Activated T-helper 9 cell treated with anti-CD3 and anti-CD28 coated beads, Interleukin-2, amount 50 U/mL, for 16 hours (primary cell): ENCODE measurements at regions not wholly inside any gene's neighbourhood (a gene's known extent, or its start where the extent isn't known, plus 50 kb on each side); places are given as distances from the start of the nearest gene placed in this dataset.
"Not testable (repeated sequence)": the region's sequence is repeated elsewhere in the genome, so short reads cannot be mapped to it uniquely, and the experiment has no call there.

Experiments
- DNase-seq: peaks from one replicate; pipeline ENCODE4 v3.0.0-alpha.2; 2020; ENCODE audit warnings: low read depth

- no peak for DNase-seq
Measured at GRCh38 chr6:155587817-155588216, 132.2 kb upstream of the NOX3 start.

GRCh38 chr6:155586090-155586489 lies 130.5 kb upstream of the NOX3 start:
- no peak for DNase-seq

- no peak for DNase-seq
Measured at GRCh38 chr6:155584006-155584405, 128.4 kb upstream of the NOX3 start.

DNA sequence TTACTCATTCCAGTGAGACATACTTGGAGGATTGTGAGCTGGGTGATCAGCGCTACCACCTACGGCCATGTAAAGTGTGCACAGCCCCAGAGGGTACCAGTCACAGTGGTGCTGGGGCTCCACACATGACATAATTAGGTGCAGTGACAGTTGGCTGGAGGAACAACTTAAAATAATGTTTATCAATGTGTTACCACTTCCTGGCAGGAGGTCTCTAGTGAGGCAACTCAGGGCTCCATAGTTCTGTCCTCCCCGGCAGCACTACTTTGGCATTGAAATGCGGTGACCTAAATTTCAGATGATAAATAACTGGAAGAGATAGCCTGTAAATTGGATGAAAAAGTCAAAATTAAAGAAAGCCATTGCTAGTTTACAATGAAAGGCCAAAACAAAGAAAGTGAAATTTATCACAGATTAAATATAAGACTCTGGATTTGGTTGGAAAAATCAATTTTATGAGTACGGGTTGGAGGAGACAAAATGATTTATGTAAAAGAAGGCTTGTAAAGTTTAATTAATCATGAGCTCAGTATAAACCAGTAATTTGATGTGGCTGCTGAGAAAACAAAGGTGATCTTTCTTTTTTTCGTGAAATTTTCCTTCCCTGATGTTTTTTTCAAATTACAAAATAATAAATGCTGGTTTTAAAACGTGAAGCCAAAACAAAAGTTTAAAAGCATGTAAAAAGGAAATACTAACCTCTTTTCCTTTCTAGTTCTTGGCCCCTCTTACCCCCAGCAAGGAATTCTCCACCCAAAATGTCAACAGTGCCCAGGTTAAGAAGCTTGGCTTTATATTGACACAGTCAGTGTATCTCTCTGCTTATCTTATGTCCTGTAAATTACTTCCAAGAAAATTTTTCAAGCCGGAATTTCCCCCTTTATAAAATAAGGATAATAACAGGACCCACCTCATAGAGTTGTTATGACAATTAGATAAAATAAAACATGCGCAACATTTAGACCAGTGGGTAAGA lies 126.7 kb upstream of the NOX3 start:
- DNase-seq, result no peak

DNA sequence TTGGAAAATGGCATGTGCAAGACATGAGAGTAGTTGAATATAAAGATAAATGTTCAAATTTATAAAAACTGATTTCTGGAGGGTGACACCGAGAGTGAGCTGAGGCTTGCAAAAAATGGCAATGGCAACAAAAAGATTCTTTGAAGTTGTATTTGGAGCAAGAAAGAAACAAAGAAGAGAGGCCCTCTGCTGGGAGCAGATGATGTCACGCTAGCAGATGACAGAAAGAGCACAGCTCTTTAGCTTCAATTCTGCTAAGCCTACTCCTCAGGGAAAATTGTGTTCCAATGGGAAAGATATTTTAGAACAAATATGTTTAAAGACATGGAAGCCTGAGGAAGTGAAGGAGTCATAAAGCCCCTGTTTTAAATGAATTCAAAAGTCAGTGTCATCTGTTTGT lies 125.3 kb upstream of the NOX3 start:
- DNase-seq, result no peak

- DNase-seq, result no peak
Measured at GRCh38 chr6:155578251-155578650, 122.6 kb upstream of the NOX3 start.

GRCh38 chr6:155561966-155562364 lies 106.3 kb upstream of the NOX3 start:
- no peak for DNase-seq

- DNase-seq, result no peak
Measured at GRCh38 chr6:155561257-155561965, 105.8 kb upstream of the NOX3 start.

GRCh38 chr6:155549928-155550327 lies 94.3 kb upstream of the NOX3 start:
- no peak for DNase-seq

GRCh38 chr6:155549028-155549798 lies 93.6 kb upstream of the NOX3 start:
- DNase-seq, result no peak

DNA sequence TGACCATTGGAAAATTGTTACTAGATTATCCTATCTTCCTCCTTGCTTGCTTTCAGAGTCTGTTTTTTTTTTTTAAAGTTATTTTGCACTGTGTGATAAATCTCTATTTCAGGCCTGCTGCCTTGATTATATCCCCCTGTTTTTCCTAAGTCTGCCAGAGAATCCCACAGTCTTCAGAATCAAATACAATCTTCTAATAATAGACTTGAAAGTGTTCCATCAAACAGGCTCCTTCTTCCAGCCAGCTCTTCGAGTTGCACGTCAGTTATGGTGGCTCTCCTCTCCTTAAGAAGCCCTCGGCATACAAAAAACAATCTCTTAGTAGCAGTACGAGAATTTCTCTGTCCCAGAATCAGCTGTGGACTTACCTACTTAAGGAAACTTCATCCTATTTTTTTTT lies 92.9 kb upstream of the NOX3 start:
- no peak for DNase-seq

- no peak for DNase-seq
Measured at GRCh38 chr6:155544677-155545076, 89.0 kb upstream of the NOX3 start.

- DNase-seq, result no peak
Measured at GRCh38 chr6:155543166-155543847, 87.7 kb upstream of the NOX3 start.

DNA sequence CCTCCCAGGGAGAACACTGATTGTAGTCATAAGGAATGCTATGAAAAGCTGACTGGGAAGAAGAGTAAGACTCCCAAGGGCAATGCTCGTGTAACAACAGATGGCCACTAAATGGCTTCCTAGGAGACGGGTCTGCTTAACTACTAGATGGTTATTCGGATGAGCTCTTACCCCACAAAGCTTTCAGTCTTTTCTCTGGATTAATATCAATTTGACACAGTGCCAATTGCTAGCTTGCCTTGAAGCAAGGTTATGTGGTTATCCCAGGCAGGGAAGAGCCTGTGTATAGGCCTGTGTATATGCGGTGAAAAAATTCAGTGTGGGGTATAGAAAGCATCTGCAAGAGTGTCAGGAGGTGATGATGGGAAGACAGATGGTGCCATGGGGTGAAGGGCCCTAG lies 86.4 kb upstream of the NOX3 start:
- DNase-seq, result no peak

- no peak for DNase-seq
Measured at GRCh38 chr6:155538708-155539390, 83.2 kb upstream of the NOX3 start.

GRCh38 chr6:155534678-155535077 lies 79.0 kb upstream of the NOX3 start:
- DNase-seq, result no peak

- DNase-seq, result no peak
Measured at GRCh38 chr6:155530219-155530834, 74.7 kb upstream of the NOX3 start.

DNA sequence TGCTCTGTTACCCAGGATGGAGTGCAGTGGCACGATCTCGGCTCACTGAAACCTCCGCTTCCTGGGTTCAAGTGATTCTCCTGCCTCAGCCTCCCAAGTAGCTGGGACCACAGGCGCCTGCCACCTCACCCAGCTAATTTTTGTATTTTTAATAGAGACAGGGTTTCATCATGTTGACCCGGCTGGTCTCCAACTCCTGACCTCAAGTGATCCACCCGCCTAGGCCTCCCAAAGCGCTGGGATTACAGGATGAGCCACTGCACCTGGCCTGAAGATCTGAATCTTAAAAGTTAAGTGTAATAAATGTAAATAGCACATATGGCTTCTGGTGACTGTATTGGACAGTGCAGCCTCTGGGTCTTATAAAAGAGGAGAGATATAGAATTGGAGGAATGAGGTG lies 74.2 kb upstream of the NOX3 start:
- DNase-seq, result not testable (repeated sequence)

DNA sequence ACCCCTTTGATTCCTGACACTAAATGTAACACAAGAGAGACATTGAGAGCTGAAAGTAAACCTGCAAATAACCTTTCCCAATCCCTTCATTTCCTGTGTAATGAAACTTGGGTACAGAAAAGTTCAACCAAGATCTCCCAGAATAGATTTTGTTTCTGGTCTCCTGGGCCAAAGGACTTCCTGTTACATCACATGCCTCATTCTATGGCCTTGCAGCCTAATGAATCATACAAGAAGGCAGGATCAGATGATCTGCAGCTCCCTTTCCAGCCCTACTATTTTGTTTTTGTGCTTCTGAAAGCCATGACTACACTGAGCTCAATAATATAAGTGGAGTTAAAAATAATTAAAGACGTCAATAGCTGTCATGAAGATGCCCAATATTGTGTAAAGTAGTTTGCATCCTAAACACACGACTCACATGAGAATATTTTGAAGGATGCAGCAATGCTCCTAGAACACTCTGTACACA lies 73.4 kb upstream of the NOX3 start:
- no peak for DNase-seq

- DNase-seq, result no peak
Measured at GRCh38 chr6:155528335-155528734, 72.7 kb upstream of the NOX3 start.

- no peak for DNase-seq
Measured at GRCh38 chr6:155527443-155527842, 71.8 kb upstream of the NOX3 start.
